Tibial nerve (tissue), 3 donors: ENCODE measurements at regions not wholly inside any gene's neighbourhood (a gene's known extent, or its start where the extent isn't known, plus 50 kb on each side); places are given as distances from the start of the nearest gene placed in this dataset.

Experiments used
- CTCF ChIP-seq, 5 experiments: fragments of 200-600 bp in 3 of 5; fragments of 450-650 bp in 2 of 5; sonication (generic) in 3 of 5; IDR thresholded peaks; one replicate each; pipeline ENCODE4 v1.5.1; 2016 to 2019; ENCODE audit warnings: antibody characterized with exemption in 5 of 5, mild to moderate bottlenecking in 3 of 5, moderate library complexity in 2 of 5
- POLR2A ChIP-seq, 2 donors: fragments of 450-650 bp; IDR thresholded peaks; one replicate each; pipeline ENCODE4 v1.6.1; 2017; ENCODE audit warnings: antibody characterized with exemption in 2 of 2, mild to moderate bottlenecking in 2 of 2, moderate library complexity in 2 of 2

- TF ChIP-seq CTCF (IDR thresholded peaks at IDR 0.05), result no peak
- no peak for TF ChIP-seq POLR2A (IDR thresholded peaks at IDR 0.05)
Measured at GRCh38 chr13:95441326-95441725, 111.2 kb upstream of the CLDN10 start.
